ENCODE measurements at regions not wholly inside any gene's neighbourhood (a gene's known extent, or its start where the extent isn't known, plus 50 kb on each side); places are given as distances from the start of the nearest gene placed in this dataset.

- WGBS, 2 experiments (ENCODE audit: low coverage in 1 of 2, low lambda C conversion rate in 2 of 2, missing lambda C conversion rate in 2 of 2) = 45 to 47% methylated on average over 15 of the region's 15 CpGs
- in situ Hi-C loops (cut with MboI) = no loop called here
- DNase-seq = peak; percentile 72
- Histone ChIP-seq H3F3A (ENCODE audit: insufficient read depth) (peaks cover 18% of the 10 kb centered on the region), H3K4me2 (ENCODE audit: unreplicated experiment) (peak overlapping the region; percentile 83), H3K4me1 (ENCODE audit: insufficient read depth) (peaks cover 28% of the 10 kb centered on the region), H3K4me3 (peak overlapping the region; percentile 86), H3K27ac (no peak overlapping the region), H3K9me2 (ENCODE audit: insufficient read depth) (no peaks in the 10 kb centered on the region), H2AFZ (peak overlapping the region; percentile 69; the same call in 1 of the 2 replicates), H3K9me3 (ENCODE audit: low read depth) (no peaks in the 10 kb centered on the region), H3K79me2 (ENCODE audit: insufficient read depth) (peaks cover 31% of the 10 kb centered on the region), H3K9ac (peak overlapping the region; percentile 90), H4K20me1 (ENCODE audit: insufficient read depth) (no peaks in the 10 kb centered on the region), H3K36me3 (ENCODE audit: low read depth) (no peaks in the 10 kb centered on the region), H3K27me3 (replicated peaks; ENCODE audit: insufficient read depth) (no peaks in the 10 kb centered on the region)
- no peak for TF ChIP-seq EZH2 (IDR thresholded peaks at IDR 0.05; ENCODE audit: insufficient read depth, poor library complexity, severe bottlenecking)
- TF ChIP-seq EZH2phosphoT487 (IDR thresholded peaks at IDR 0.05; ENCODE audit: insufficient read depth, low read depth) = no peak
Observed at GRCh38 chr22:25403811-25404471, 160.5 kb upstream of the GRK3 start.

- H3K9ac ChIP-seq = peak overlapping the region; percentile 90
- peak; percentile 62 for DNase-seq
- in situ Hi-C loops (cut with MboI) = no loop called here
- no peaks in the 10 kb centered on the region for H3K9me3 ChIP-seq (ENCODE audit: low read depth)
- peak overlapping the region; percentile 83 for H3K4me2 ChIP-seq (ENCODE audit: unreplicated experiment)
- no peaks in the 10 kb centered on the region for H4K20me1 ChIP-seq (ENCODE audit: insufficient read depth)
- H3K9me2 ChIP-seq (ENCODE audit: insufficient read depth) = no peaks in the 10 kb centered on the region
- TF ChIP-seq EZH2phosphoT487 (IDR thresholded peaks at IDR 0.05; ENCODE audit: insufficient read depth, low read depth) = no peak
- TF ChIP-seq EZH2 (IDR thresholded peaks at IDR 0.05; ENCODE audit: insufficient read depth, poor library complexity, severe bottlenecking) = no peak
- H3F3A ChIP-seq (ENCODE audit: insufficient read depth) = peaks cover 18% of the 10 kb centered on the region
- no peaks in the 10 kb centered on the region for H3K27me3 ChIP-seq (replicated peaks; ENCODE audit: insufficient read depth)
- H3K27ac ChIP-seq = no peak overlapping the region
- no peaks in the 10 kb centered on the region for H3K36me3 ChIP-seq (ENCODE audit: low read depth)
- peak overlapping the region; percentile 86 for H3K4me3 ChIP-seq
- peaks cover 30% of the 10 kb centered on the region for H3K79me2 ChIP-seq (ENCODE audit: insufficient read depth)
- 0 to 1% methylated on average over 19 to 35 of the region's 36 CpGs for WGBS, 2 experiments (ENCODE audit: low coverage in 1 of 2, low lambda C conversion rate in 2 of 2, missing lambda C conversion rate in 2 of 2)
- peaks cover 28% of the 10 kb centered on the region for H3K4me1 ChIP-seq (ENCODE audit: insufficient read depth)
- peak overlapping the region; percentile 69 for H2AFZ ChIP-seq
Observed at GRCh38 chr22:25404556-25404927, 159.9 kb upstream of the GRK3 start.

GRCh38 chr22:25404928-25405816 is 159.3 kb upstream of the GRK3 start:
- peaks cover 30% of the 10 kb centered on the region for H3K79me2 ChIP-seq (ENCODE audit: insufficient read depth)
- H2AFZ ChIP-seq = peak overlapping the region; percentile 98
- H3K27ac ChIP-seq = 0 out of 2 replicates have a peak overlapping the region, but pooled peaks have one; percentile 28
- H3K9ac ChIP-seq = peak overlapping the region; percentile 90
- TF ChIP-seq EZH2 (IDR thresholded peaks at IDR 0.05; ENCODE audit: insufficient read depth, poor library complexity, severe bottlenecking) = no peak
- TF ChIP-seq EZH2phosphoT487 (IDR thresholded peaks at IDR 0.05; ENCODE audit: insufficient read depth, low read depth) = no peak
- peak overlapping the region; percentile 86 for H3K4me3 ChIP-seq
- no peaks in the 10 kb centered on the region for H4K20me1 ChIP-seq (ENCODE audit: insufficient read depth)
- in situ Hi-C loops (cut with MboI) = no loop called here
- H3K9me3 ChIP-seq (ENCODE audit: low read depth) = no peaks in the 10 kb centered on the region
- H3K9me2 ChIP-seq (ENCODE audit: insufficient read depth) = no peaks in the 10 kb centered on the region
- no peaks in the 10 kb centered on the region for H3K27me3 ChIP-seq (replicated peaks; ENCODE audit: insufficient read depth)
- peaks cover 28% of the 10 kb centered on the region for H3K4me1 ChIP-seq (ENCODE audit: insufficient read depth)
- H3K4me2 ChIP-seq (ENCODE audit: unreplicated experiment) = peak overlapping the region; percentile 99
- peaks cover 18% of the 10 kb centered on the region for H3F3A ChIP-seq (ENCODE audit: insufficient read depth)
- peak; percentile 94 for DNase-seq
- 1% methylated on average over 82 to 87 of the region's 117 CpGs for WGBS, 2 experiments (ENCODE audit: low coverage in 1 of 2, low lambda C conversion rate in 2 of 2, missing lambda C conversion rate in 2 of 2)
- no peaks in the 10 kb centered on the region for H3K36me3 ChIP-seq (ENCODE audit: low read depth)

- H3K9me3 ChIP-seq (ENCODE audit: low read depth) = no peaks in the 10 kb centered on the region
- in situ Hi-C loops (cut with MboI) = no loop called here
- peaks cover 22% of the 10 kb centered on the region for H3K4me1 ChIP-seq (ENCODE audit: insufficient read depth)
- WGBS, 2 experiments (ENCODE audit: low coverage in 1 of 2, low lambda C conversion rate in 2 of 2, missing lambda C conversion rate in 2 of 2) = 80 to 81% methylated on average over 19 of the region's 19 CpGs
- no peaks in the 10 kb centered on the region for H4K20me1 ChIP-seq (ENCODE audit: insufficient read depth)
- H3K27me3 ChIP-seq (replicated peaks; ENCODE audit: insufficient read depth) = no peaks in the 10 kb centered on the region
- DNase-seq = no peak
- H3K36me3 ChIP-seq (ENCODE audit: low read depth) = no peaks in the 10 kb centered on the region
- H3K4me2 ChIP-seq (ENCODE audit: unreplicated experiment) = peak overlapping the region; percentile 99
- peak overlapping the region; percentile 86 for H3K4me3 ChIP-seq
- no peaks in the 10 kb centered on the region for H3K9me2 ChIP-seq (ENCODE audit: insufficient read depth)
- peaks cover 17% of the 10 kb centered on the region for H3F3A ChIP-seq (ENCODE audit: insufficient read depth)
- peak overlapping the region; percentile 98 for H2AFZ ChIP-seq
- H3K79me2 ChIP-seq (ENCODE audit: insufficient read depth) = peaks cover 30% of the 10 kb centered on the region
- H3K27ac ChIP-seq = no peak overlapping the region
- peak overlapping the region; percentile 90 for H3K9ac ChIP-seq
- TF ChIP-seq EZH2phosphoT487 (IDR thresholded peaks at IDR 0.05; ENCODE audit: insufficient read depth, low read depth) (no peak), EZH2 (IDR thresholded peaks at IDR 0.05; ENCODE audit: insufficient read depth, poor library complexity, severe bottlenecking) (no peak)
Observed at GRCh38 chr22:25405841-25406509, 158.5 kb upstream of the GRK3 start.

All from GM23248 (cell line).